Stomach (tissue), 4 donors: ENCODE measurements at regions not wholly inside any gene's neighbourhood (a gene's known extent, or its start where the extent isn't known, plus 50 kb on each side); places are given as distances from the start of the nearest gene placed in this dataset.

Source experiments
- EP300 ChIP-seq: sonication (generic); formaldehyde crosslinking; IDR thresholded peaks from one replicate; pipeline ENCODE4 v1.6.1; 2017; ENCODE audit warnings: antibody characterized with exemption
- POLR2AphosphoS5 ChIP-seq, 3 donors: sonication (generic); formaldehyde crosslinking; IDR thresholded peaks; one replicate each; pipeline ENCODE4 v1.6.1; 2016; ENCODE audit warnings: antibody characterized with exemption in 3 of 3
- TF ChIP-seq, protein P1 (sequence below), 7 experiments: fragments of 450-650 bp in 4 of 7; fragments of 200-600 bp in 3 of 7; sonication (generic) in 3 of 7; IDR thresholded peaks; one replicate each; pipeline ENCODE4 v1.5.1; 2016 to 2019; ENCODE audit warnings: antibody characterized with exemption in 7 of 7, control low read depth in 2 of 7, mild to moderate bottlenecking in 1 of 7

DNA sequence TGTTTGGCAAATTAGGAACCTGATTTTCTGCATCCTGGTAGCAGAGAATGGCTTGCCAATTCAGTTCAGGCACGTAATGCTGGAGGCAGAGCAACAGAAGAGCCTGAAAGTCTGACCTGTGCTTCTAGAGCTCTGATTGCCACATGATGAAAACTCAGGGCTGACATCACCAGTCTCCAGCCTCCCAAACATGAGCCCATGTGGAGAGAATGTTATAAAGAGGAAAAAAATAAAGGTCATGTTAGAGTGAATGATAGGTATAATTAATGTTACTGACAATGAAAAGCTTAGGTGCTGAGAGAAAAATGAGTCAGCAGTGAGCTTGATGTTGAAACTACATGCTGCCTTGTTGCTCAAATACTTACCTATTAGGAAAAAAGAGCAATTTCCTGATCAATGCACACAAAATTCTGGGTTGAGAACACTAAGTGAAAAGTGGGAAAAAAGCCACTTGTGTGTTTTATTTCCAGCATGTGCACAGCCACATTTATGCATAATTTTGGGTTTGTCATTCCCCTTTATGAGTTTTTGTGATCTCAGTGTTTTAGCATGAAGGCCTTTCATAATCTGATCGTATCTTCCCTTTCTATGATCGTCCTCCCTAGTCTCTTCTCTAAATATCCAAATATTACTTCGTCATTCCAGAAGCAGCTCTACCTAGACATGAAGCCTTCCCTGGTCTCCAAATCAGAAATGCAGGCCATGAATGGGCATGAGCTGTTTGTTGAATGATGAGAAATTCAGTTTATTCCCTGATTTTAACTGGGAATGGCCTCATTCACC, 113.3 kb upstream of the CPEB2 start:
- TF ChIP-seq, protein P1, sequence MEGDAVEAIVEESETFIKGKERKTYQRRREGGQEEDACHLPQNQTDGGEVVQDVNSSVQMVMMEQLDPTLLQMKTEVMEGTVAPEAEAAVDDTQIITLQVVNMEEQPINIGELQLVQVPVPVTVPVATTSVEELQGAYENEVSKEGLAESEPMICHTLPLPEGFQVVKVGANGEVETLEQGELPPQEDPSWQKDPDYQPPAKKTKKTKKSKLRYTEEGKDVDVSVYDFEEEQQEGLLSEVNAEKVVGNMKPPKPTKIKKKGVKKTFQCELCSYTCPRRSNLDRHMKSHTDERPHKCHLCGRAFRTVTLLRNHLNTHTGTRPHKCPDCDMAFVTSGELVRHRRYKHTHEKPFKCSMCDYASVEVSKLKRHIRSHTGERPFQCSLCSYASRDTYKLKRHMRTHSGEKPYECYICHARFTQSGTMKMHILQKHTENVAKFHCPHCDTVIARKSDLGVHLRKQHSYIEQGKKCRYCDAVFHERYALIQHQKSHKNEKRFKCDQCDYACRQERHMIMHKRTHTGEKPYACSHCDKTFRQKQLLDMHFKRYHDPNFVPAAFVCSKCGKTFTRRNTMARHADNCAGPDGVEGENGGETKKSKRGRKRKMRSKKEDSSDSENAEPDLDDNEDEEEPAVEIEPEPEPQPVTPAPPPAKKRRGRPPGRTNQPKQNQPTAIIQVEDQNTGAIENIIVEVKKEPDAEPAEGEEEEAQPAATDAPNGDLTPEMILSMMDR (IDR thresholded peaks at IDR 0.05): no peak
- TF ChIP-seq POLR2AphosphoS5 (IDR thresholded peaks at IDR 0.05) (no peak), EP300 (no peak)
